PC-3 (cell line): ENCODE measurements at regions not wholly inside any gene's neighbourhood (a gene's known extent, or its start where the extent isn't known, plus 50 kb on each side); places are given as distances from the start of the nearest gene placed in this dataset.

Experiments used
- CTCF ChIP-seq: fragments of 300-600 bp; sonication (generic); conservative IDR thresholded peaks from 2 replicates; pipeline ENCODE4 v1.5.1; 2017; ENCODE audit warnings: antibody characterized with exemption, low read depth, mild to moderate bottlenecking, low read length
- EZH2 ChIP-seq: fragments of 300-600 bp; sonication (generic); IDR thresholded peaks from one replicate; pipeline ENCODE4 v1.6.1; 2017; ENCODE audit warnings: antibody characterized with exemption, mild to moderate bottlenecking, low read length; ENCODE audit not compliant: unreplicated experiment

GRCh38 chr6:138690975-138691594 is 82.5 kb upstream of the CCDC28A start:
- no peak for TF ChIP-seq CTCF
- no peak for TF ChIP-seq EZH2
